H1 (cell line): ENCODE measurements at regions not wholly inside any gene's neighbourhood (a gene's known extent, or its start where the extent isn't known, plus 50 kb on each side); places are given as distances from the start of the nearest gene placed in this dataset.

ENCODE experiments used
- CTCF ChIA-PET: fragments of 300-600 bp; sonication (Branson Sonifier 250); formaldehyde crosslinking; loops from one replicate; lab custom pipeline; 2021; ENCODE audit not compliant: partially characterized antibody; lab: Charles Lee
- POLR2A ChIA-PET: fragments of 300-600 bp; sonication (Branson Sonifier 250); formaldehyde crosslinking; loops from one replicate; lab custom pipeline; 2021; ENCODE audit warnings: inconsistent platforms; ENCODE audit not compliant: partially characterized antibody; lab: Charles Lee
- DNase-seq, 2 experiments: peaks; one replicate each; pipeline versions ENCODE4 v3.0.0 to v3.0.0-alpha.2; 2010 to 2022; ENCODE audit warnings: low spot score in 2 of 2, low read depth in 1 of 2, mixed read lengths in 1 of 2
- FAIRE-seq: peaks from 2 replicates; lab custom pipeline; 2011; peaks lifted over from hg19 to GRCh38; lab: Jason Lieb, UNC
- H2AFZ ChIP-seq: 2 replicates; pipeline ENCODE4 v1.8.1; 2012; ENCODE audit warnings: low read length, inconsistent platforms
- H2AK5ac ChIP-seq: 2 replicates; pipeline ENCODE4 v1.6.1; 2013; ENCODE audit warnings: low read depth, low read length
- H2BK120ac ChIP-seq: replicated peaks from 2 replicates; pipeline ENCODE3; 2013; ENCODE audit warnings: low read depth, low read length, inconsistent platforms
- H2BK12ac ChIP-seq: 2 replicates; pipeline ENCODE4 v1.6.1; 2013; ENCODE audit warnings: low read depth, low read length
- H2BK15ac ChIP-seq: 2 replicates; pipeline ENCODE4 v1.6.1; 2013; ENCODE audit warnings: low read length
- H2BK20ac ChIP-seq: 2 replicates; pipeline ENCODE4 v1.6.1; 2013; ENCODE audit warnings: low read length
- H2BK5ac ChIP-seq: 2 replicates; pipeline ENCODE4 v1.6.1; 2013; ENCODE audit warnings: low read depth, low read length
- H3K14ac ChIP-seq: 2 replicates; pipeline ENCODE4 v1.6.1; 2013; ENCODE audit warnings: inconsistent platforms; ENCODE audit not compliant: insufficient read length
- H3K18ac ChIP-seq: 2 replicates; pipeline ENCODE4 v1.6.1; 2013; ENCODE audit warnings: low read length; ENCODE audit errors: extremely low read depth
- H3K23ac ChIP-seq: 2 replicates; pipeline ENCODE4 v1.6.1; 2013; ENCODE audit warnings: inconsistent platforms; ENCODE audit not compliant: insufficient read length
- H3K23me2 ChIP-seq: 2 replicates; pipeline ENCODE4 v1.6.1; 2013; ENCODE audit warnings: low read depth, low read length
- H3K27ac ChIP-seq: 2 replicates; pipeline ENCODE4 v1.6.1; 2011; ENCODE audit warnings: low read depth, low read length, inconsistent platforms
- H3K27me3 ChIP-seq, 4 experiments: replicated peaks in 1 of 4; 1 replicate in 1 of 4; 2 replicates in 3 of 4; pipeline versions ENCODE4 v1.6.1 to v1.8.1; 2011 to 2013; ENCODE audit warnings: low read length in 3 of 4, mild to moderate bottlenecking in 3 of 4, inconsistent platforms in 2 of 4, mixed read lengths in 2 of 4, moderate library complexity in 1 of 4; ENCODE audit not compliant: control insufficient read depth in 3 of 4, insufficient read depth in 3 of 4; ENCODE audit errors: extremely low read depth in 1 of 4
- H3K36me3 ChIP-seq, 4 experiments: 2 replicates each; pipeline versions ENCODE4 v1.6.1 to v1.8.1; 2011 to 2013; ENCODE audit warnings: mild to moderate bottlenecking in 4 of 4, low read length in 3 of 4, moderate library complexity in 2 of 4, control low read depth in 1 of 4, inconsistent platforms in 1 of 4; ENCODE audit not compliant: insufficient read depth in 4 of 4, control insufficient read depth in 2 of 4
- H3K4ac ChIP-seq: replicated peaks from 2 replicates; pipeline ENCODE3; 2013; ENCODE audit warnings: low read length, low read depth, mixed read lengths, inconsistent platforms; ENCODE audit not compliant: insufficient read length
- H3K4me1 ChIP-seq, 4 experiments: replicated peaks in 1 of 4; 1 replicate in 1 of 4; 2 replicates in 3 of 4; pipeline versions ENCODE4 v1.6.1 to v1.8.1; 2011 to 2013; ENCODE audit warnings: low read length in 3 of 4, inconsistent platforms in 2 of 4, mixed read lengths in 1 of 4; ENCODE audit not compliant: insufficient read depth in 4 of 4, control insufficient read depth in 3 of 4
- H3K4me2 ChIP-seq, 2 experiments: 2 replicates each; pipeline versions ENCODE4 v1.6.1 to v1.8.1; 2011 to 2013; ENCODE audit warnings: low read depth in 2 of 2, low read length in 2 of 2, control low read depth in 1 of 2, inconsistent platforms in 1 of 2, mild to moderate bottlenecking in 1 of 2; ENCODE audit not compliant: insufficient read depth in 1 of 2
- H3K4me3 ChIP-seq, 4 experiments: fragments of 200-600, 300-600 bp in 1 of 4; sonication (generic), shearing (Covaris generic), sonication (Bioruptor Twin) in 1 of 4; 2 replicates each; pipeline versions ENCODE4 v1.5.1 to v1.8.1; 2011 to 2016; ENCODE audit warnings: low read length in 4 of 4, low read depth in 3 of 4, control low read depth in 2 of 4, inconsistent platforms in 2 of 4, mild to moderate bottlenecking in 2 of 4, mixed read lengths in 1 of 4, moderate library complexity in 1 of 4; ENCODE audit not compliant: insufficient read depth in 2 of 4; ENCODE audit errors: extremely low read depth in 1 of 4
- H3K56ac ChIP-seq: replicated peaks from 2 replicates; pipeline ENCODE3; 2013; ENCODE audit warnings: low read depth, mild to moderate bottlenecking, mixed read lengths, low read length, inconsistent platforms; ENCODE audit not compliant: insufficient read length
- H3K79me1 ChIP-seq: 2 replicates; pipeline ENCODE4 v1.6.1; 2013; ENCODE audit warnings: low read depth, low read length, control low read depth
- H3K79me2 ChIP-seq, 2 experiments: 2 replicates each; pipeline versions ENCODE4 v1.6.1 to v1.8.1; 2012 to 2013; ENCODE audit warnings: low read length in 2 of 2, mild to moderate bottlenecking in 2 of 2, inconsistent platforms in 1 of 2; ENCODE audit not compliant: insufficient read depth in 2 of 2, control insufficient read depth in 1 of 2
- H3K9ac ChIP-seq, 4 experiments: replicated peaks in 1 of 4; 1 replicate in 1 of 4; 2 replicates in 3 of 4; pipeline versions ENCODE4 v1.6.1 to v1.8.1; 2011 to 2013; ENCODE audit warnings: low read depth in 3 of 4, low read length in 3 of 4, control low read depth in 2 of 4, mild to moderate bottlenecking in 2 of 4, moderate library complexity in 2 of 4, inconsistent platforms in 1 of 4; ENCODE audit errors: extremely low read depth in 1 of 4
- H3K9me3 ChIP-seq, 2 experiments: 2 replicates each; pipeline versions ENCODE4 v1.6.1 to v1.8.1; 2012 to 2013; ENCODE audit warnings: mild to moderate bottlenecking in 2 of 2, moderate library complexity in 2 of 2, control low read depth in 1 of 2, inconsistent platforms in 1 of 2, low read depth in 1 of 2, low read length in 1 of 2, mixed read lengths in 1 of 2; ENCODE audit not compliant: insufficient read depth in 2 of 2
- H4K20me1 ChIP-seq, 2 experiments: replicated peaks in 1 of 2; 2 replicates each; pipeline versions ENCODE3 to v1.8.1; 2011 to 2013; ENCODE audit warnings: inconsistent platforms in 2 of 2, low read length in 2 of 2, mild to moderate bottlenecking in 1 of 2; ENCODE audit not compliant: insufficient read depth in 2 of 2, control insufficient read depth in 1 of 2
- H4K5ac ChIP-seq: 2 replicates; pipeline ENCODE4 v1.6.1; 2013; ENCODE audit warnings: low read length, low read depth, mixed read lengths, inconsistent platforms; ENCODE audit not compliant: insufficient read length
- H4K8ac ChIP-seq: 2 replicates; pipeline ENCODE4 v1.8.0; 2013; ENCODE audit warnings: mild to moderate bottlenecking, moderate library complexity, low read length, inconsistent platforms; ENCODE audit not compliant: insufficient read depth; ENCODE audit errors: extremely low read depth
- H4K91ac ChIP-seq: replicated peaks from 2 replicates; pipeline ENCODE3; 2013; ENCODE audit warnings: low read length, mixed read lengths, inconsistent platforms; ENCODE audit not compliant: insufficient read length
- GABPA ChIP-seq: IDR thresholded peaks from 2 replicates; pipeline ENCODE4 v1.6.1; 2011; ENCODE audit warnings: mild to moderate bottlenecking, low read length, moderate library complexity, borderline replicate concordance; ENCODE audit not compliant: insufficient read depth
- KDM4A ChIP-seq: IDR thresholded peaks from one replicate; pipeline ENCODE4 v1.7.1; 2012; ENCODE audit warnings: low read depth, mild to moderate bottlenecking, moderate library complexity, low read length, inconsistent platforms; ENCODE audit not compliant: severe bottlenecking
- POLR2A ChIP-seq, 2 experiments: IDR thresholded peaks; 1 replicate in 1 of 2; 2 replicates in 1 of 2; pipeline ENCODE4 v1.6.1; 2011; ENCODE audit warnings: low read depth in 2 of 2, low read length in 2 of 2, mild to moderate bottlenecking in 2 of 2; ENCODE audit errors: control extremely low read depth in 1 of 2
- WGBS, 2 experiments: shearing (Covaris generic) in 1 of 2; methylation state at CpG; one replicate each; pipeline versions ENCODE4 v1.1.6 to v1.1.7; 2013 to 2015; ENCODE audit warnings: low lambda C conversion rate in 2 of 2, mixed read lengths in 2 of 2, inconsistent platforms in 1 of 2, low coverage in 1 of 2, missing lambda C conversion rate in 1 of 2; ENCODE audit not compliant: insufficient replicate concordance in 2 of 2, insufficient coverage in 1 of 2, insufficient read length in 1 of 2; ENCODE audit errors: extremely low coverage in 1 of 2, missing lambda C conversion rate in 1 of 2; 5-methylcytosine and 5-hydroxymethylcytosine counted together

DNA sequence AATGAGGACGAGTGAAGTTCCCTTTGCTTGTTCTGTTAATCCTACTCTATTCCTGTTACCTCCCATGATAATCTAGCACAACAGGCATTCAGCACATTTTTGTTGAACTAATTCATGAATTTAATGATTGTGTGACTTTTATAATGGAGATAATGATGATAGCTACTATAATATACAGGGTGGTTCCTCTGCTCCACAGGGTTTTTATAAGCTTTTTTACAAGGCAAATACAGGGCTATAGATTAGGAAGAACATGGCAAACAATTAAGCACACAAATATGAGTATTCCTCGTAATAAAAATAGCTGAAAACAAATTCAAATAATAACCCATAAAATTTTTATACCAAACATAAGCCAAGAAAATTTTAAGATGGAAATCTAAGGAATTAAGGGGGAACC is 145.6 kb upstream of the TMTC1 start:
- no peaks in the 10 kb centered on the region for H3K79me2 ChIP-seq
- H2BK20ac ChIP-seq: no peak overlapping the region
- 76% methylated on average over 2 of the region's 2 CpGs; no CpG with 5 or more reads in 1 of the 2 experiments for WGBS, 2 experiments
- no peak overlapping the region for H2BK5ac ChIP-seq
- H4K5ac ChIP-seq: no peak overlapping the region
- H4K91ac ChIP-seq: no peak overlapping the region
- H2AFZ ChIP-seq: no peak overlapping the region
- H2AK5ac ChIP-seq: no peak overlapping the region
- H3K79me1 ChIP-seq: no peaks in the 10 kb centered on the region
- no peak overlapping the region for H3K56ac ChIP-seq
- H3K9ac ChIP-seq: no peak overlapping the region
- no peak overlapping the region for H3K14ac ChIP-seq
- H3K23me2 ChIP-seq: no peaks in the 10 kb centered on the region; the same call in 1 of the 2 replicates
- no peaks in the 10 kb centered on the region for H3K9me3 ChIP-seq
- no peak overlapping the region for H3K4ac ChIP-seq
- no peaks in the 10 kb centered on the region for H3K27me3 ChIP-seq
- POLR2A ChIA-PET: no interaction called here
- H2BK120ac ChIP-seq: no peak overlapping the region
- no peak for TF ChIP-seq POLR2A (IDR thresholded peaks at IDR 0.05; ENCODE audit: control extremely low read depth in 1 of 2, low read depth in 2 of 2, low read length in 2 of 2)
- TF ChIP-seq KDM4A: no peak
- TF ChIP-seq GABPA: no peak
- no peak overlapping the region for H2BK12ac ChIP-seq
- H4K20me1 ChIP-seq: no peaks in the 10 kb centered on the region
- DNase-seq (no peak), FAIRE-seq (no peak)
- H3K36me3 ChIP-seq: no peaks in the 10 kb centered on the region
- H2BK15ac ChIP-seq: no peak overlapping the region
- no peak overlapping the region for H3K4me3 ChIP-seq
- H3K4me2 ChIP-seq: no peak overlapping the region
- no peak overlapping the region for H3K27ac ChIP-seq
- no peak overlapping the region for H4K8ac ChIP-seq
- CTCF ChIA-PET: no interaction called here
- no peaks in the 10 kb centered on the region for H3K4me1 ChIP-seq
- no peak overlapping the region for H3K18ac ChIP-seq
- no peak overlapping the region for H3K23ac ChIP-seq
